B cell (primary cell): ENCODE measurements at regions not wholly inside any gene's neighbourhood (a gene's known extent, or its start where the extent isn't known, plus 50 kb on each side); places are given as distances from the start of the nearest gene placed in this dataset.

Experiments
- CTCF ChIP-seq: fragments of 200-600 bp; IDR thresholded peaks from one replicate; pipeline ENCODE4 v1.8.0; 2022; ENCODE audit warnings: antibody characterized with exemption, mild to moderate bottlenecking
- EZH2 ChIP-seq: IDR thresholded peaks from 2 replicates; pipeline ENCODE4 v1.6.1; 2012; ENCODE audit warnings: borderline replicate concordance, low read depth, mild to moderate bottlenecking, moderate library complexity, low read length; ENCODE audit not compliant: insufficient read depth, poor library complexity, severe bottlenecking

DNA sequence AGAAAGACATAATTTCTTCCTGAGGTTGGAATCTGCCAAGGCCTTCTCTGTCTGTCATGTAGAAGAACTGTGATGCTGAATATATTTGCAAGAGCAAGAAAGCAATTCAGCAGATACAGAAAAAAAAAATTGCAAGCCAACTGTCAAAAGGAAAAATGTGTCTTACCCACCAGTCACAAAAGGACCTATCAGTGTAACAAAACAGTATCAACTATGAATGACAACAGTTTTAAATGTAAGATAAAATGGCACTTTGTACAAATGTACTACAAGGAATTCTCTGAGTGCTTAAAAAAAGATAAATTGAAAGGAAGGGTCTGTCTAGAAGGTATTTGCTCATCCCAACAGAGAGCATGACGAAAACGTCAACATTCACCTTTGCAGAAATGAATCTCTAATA, 185.3 kb upstream of the TFAP2D start:
- TF ChIP-seq EZH2 (no peak), CTCF (no peak)
